IPS DF 6.9 (cell line): ENCODE measurements at regions not wholly inside any gene's neighbourhood (a gene's known extent, or its start where the extent isn't known, plus 50 kb on each side); places are given as distances from the start of the nearest gene placed in this dataset.
"Not testable (repeated sequence)": the region's sequence is repeated elsewhere in the genome, so short reads cannot be mapped to it uniquely, and the experiment has no call there.

Experiments
- DNase-seq: peaks from one replicate; pipeline ENCODE4 v3.0.0-alpha.2; 2013; ENCODE audit warnings: low read depth, low spot score
- H3K27ac ChIP-seq: one replicate; pipeline ENCODE4 v1.5.1; 2013; ENCODE audit warnings: low read length, control low read depth
- H3K27me3 ChIP-seq: 2 replicates; pipeline ENCODE4 v1.6.1; 2013; ENCODE audit warnings: mild to moderate bottlenecking, low read length; ENCODE audit not compliant: control insufficient read depth, insufficient read depth
- H3K36me3 ChIP-seq: 2 replicates; pipeline ENCODE4 v1.6.1; 2013; ENCODE audit warnings: low read length; ENCODE audit not compliant: control insufficient read depth, insufficient read depth
- H3K4me1 ChIP-seq: 2 replicates; pipeline ENCODE4 v1.6.1; 2013; ENCODE audit warnings: low read length; ENCODE audit not compliant: control insufficient read depth, insufficient read depth
- H3K4me3 ChIP-seq: 2 replicates; pipeline ENCODE4 v1.5.1; 2013; ENCODE audit warnings: mild to moderate bottlenecking, low read length
- H3K9me3 ChIP-seq: 2 replicates; pipeline ENCODE4 v1.6.1; 2013; ENCODE audit warnings: low read length, inconsistent platforms; ENCODE audit not compliant: control insufficient read depth, insufficient read depth
- WGBS: extraction: QIAGEN DNeasy Blood & Tissue Kit; methylation state at CpG from one replicate; pipeline ENCODE4 v1.1.7; 2013; ENCODE audit warnings: mixed read lengths, missing lambda C conversion rate; ENCODE audit not compliant: insufficient read length, insufficient coverage; 5-methylcytosine and 5-hydroxymethylcytosine counted together

GRCh38 chr13:44309794-44310757 lies 63.5 kb upstream of the SERP2 start:
- Histone ChIP-seq H3K4me1 (peaks cover 5% of the 10 kb centered on the region), H3K27ac (no peak overlapping the region), H3K27me3 (peaks cover 8% of the 10 kb centered on the region), H3K36me3 (no peaks in the 10 kb centered on the region), H3K4me3 (no peak overlapping the region), H3K9me3 (no peaks in the 10 kb centered on the region)
- no peak for DNase-seq
- no CpG with 5 or more reads among the region's 15 CpGs for WGBS

GRCh38 chr13:44311011-44311780 lies 62.4 kb upstream of the SERP2 start:
- no CpG with 5 or more reads among the region's 8 CpGs for WGBS
- Histone ChIP-seq H3K4me3 (no peak overlapping the region), H3K27ac (no peak overlapping the region), H3K27me3 (peaks cover 8% of the 10 kb centered on the region), H3K9me3 (no peaks in the 10 kb centered on the region), H3K36me3 (no peaks in the 10 kb centered on the region), H3K4me1 (no peaks in the 10 kb centered on the region)
- no peak for DNase-seq

- H3K36me3 ChIP-seq, result no peaks in the 10 kb centered on the region
- no peak overlapping the region for H3K4me3 ChIP-seq
- peaks cover 8% of the 10 kb centered on the region for H3K27me3 ChIP-seq
- no peak overlapping the region for H3K27ac ChIP-seq
- WGBS, result no CpG with 5 or more reads among the region's 3 CpGs
- no peak for DNase-seq
- H3K4me1 ChIP-seq, result no peaks in the 10 kb centered on the region
- H3K9me3 ChIP-seq, result no peaks in the 10 kb centered on the region
Measured at GRCh38 chr13:44312131-44312530, 61.5 kb upstream of the SERP2 start.

GRCh38 chr13:44312834-44313551 lies 60.6 kb upstream of the SERP2 start:
- Histone ChIP-seq H3K27ac (no peak overlapping the region), H3K36me3 (no peaks in the 10 kb centered on the region), H3K27me3 (peaks cover 8% of the 10 kb centered on the region), H3K4me3 (no peak overlapping the region), H3K4me1 (no peaks in the 10 kb centered on the region), H3K9me3 (no peaks in the 10 kb centered on the region)
- no CpG with 5 or more reads among the region's 2 CpGs for WGBS
- DNase-seq, result no peak

- H3K9me3 ChIP-seq, result no peaks in the 10 kb centered on the region
- DNase-seq, result no peak
- no peaks in the 10 kb centered on the region for H3K36me3 ChIP-seq
- H3K4me1 ChIP-seq, result no peaks in the 10 kb centered on the region
- H3K27ac ChIP-seq, result no peak overlapping the region
- WGBS, result no CpG with 5 or more reads among the region's 2 CpGs
- no peak overlapping the region for H3K4me3 ChIP-seq
- H3K27me3 ChIP-seq, result peaks cover 4% of the 10 kb centered on the region
Measured at GRCh38 chr13:44313674-44314073, 60.0 kb upstream of the SERP2 start.

GRCh38 chr13:44314160-44314559 lies 59.5 kb upstream of the SERP2 start:
- H3K36me3 ChIP-seq, H3K27me3 ChIP-seq, H3K4me1 ChIP-seq, H3K4me3 ChIP-seq, DNase-seq, H3K27ac ChIP-seq, H3K9me3 ChIP-seq: not testable (repeated sequence)
- WGBS, result no CpG with 5 or more reads among the region's 4 CpGs

- Histone ChIP-seq H3K9me3 (no peaks in the 10 kb centered on the region), H3K4me3 (no peak overlapping the region)
- WGBS, result no CpG with 5 or more reads among the region's 5 CpGs
Measured at GRCh38 chr13:44317752-44318151, 55.9 kb upstream of the SERP2 start.

GRCh38 chr13:44318161-44318560 lies 55.5 kb upstream of the SERP2 start:
- Histone ChIP-seq H3K27ac (no peak overlapping the region), H3K4me3 (no peak overlapping the region), H3K36me3 (no peaks in the 10 kb centered on the region), H3K4me1 (no peaks in the 10 kb centered on the region), H3K27me3 (no peaks in the 10 kb centered on the region; the same call in 1 of the 2 replicates), H3K9me3 (no peaks in the 10 kb centered on the region)
- DNase-seq, result no peak
- no CpG with 5 or more reads among the region's 3 CpGs for WGBS

More at GRCh38 chr13:44317752-44318151, 55.9 kb upstream of the SERP2 start:
- Histone ChIP-seq H3K27me3 (no peaks in the 10 kb centered on the region; the same call in 1 of the 2 replicates), H3K27ac (no peak overlapping the region), H3K4me1 (no peaks in the 10 kb centered on the region), H3K36me3 (no peaks in the 10 kb centered on the region)
- DNase-seq, result no peak

GRCh38 chr13:44320611-44321010 lies 53.0 kb upstream of the SERP2 start:
- no peak overlapping the region for H3K4me3 ChIP-seq
- H3K27me3 ChIP-seq, result no peaks in the 10 kb centered on the region; the same call in 1 of the 2 replicates
- H3K36me3 ChIP-seq, result no peaks in the 10 kb centered on the region
- no peaks in the 10 kb centered on the region for H3K9me3 ChIP-seq
- no peak overlapping the region for H3K27ac ChIP-seq
- no peaks in the 10 kb centered on the region for H3K4me1 ChIP-seq
- no peak for DNase-seq

GRCh38 chr13:44321961-44322360 lies 51.7 kb upstream of the SERP2 start:
- no peak for DNase-seq
- Histone ChIP-seq H3K27me3 (no peaks in the 10 kb centered on the region; the same call in 1 of the 2 replicates), H3K9me3 (no peaks in the 10 kb centered on the region), H3K27ac (no peak overlapping the region), H3K4me1 (no peaks in the 10 kb centered on the region), H3K4me3 (no peak overlapping the region), H3K36me3 (no peaks in the 10 kb centered on the region)
- no CpG with 5 or more reads among the region's 2 CpGs for WGBS
